Activated CD4-positive, alpha-beta memory T cell treated with anti-CD3 and anti-CD28 coated beads, Interleukin-2, amount 10 ng/mL, durations not matched to agents 7 days and 5 days (primary cell): ENCODE measurements at regions not wholly inside any gene's neighbourhood (a gene's known extent, or its start where the extent isn't known, plus 50 kb on each side); places are given as distances from the start of the nearest gene placed in this dataset.
"Not testable (repeated sequence)": the region's sequence is repeated elsewhere in the genome, so short reads cannot be mapped to it uniquely, and the experiment has no call there.

Source experiments
- CTCF ChIA-PET: fragments of 350-600 bp; sonication (Branson Sonifier 250); formaldehyde crosslinking; loops from one replicate; lab custom pipeline; 2021; ENCODE audit warnings: antibody characterized with exemption, inconsistent platforms; lab: Charles Lee
- POLR2A ChIA-PET: fragments of 350-600 bp; sonication (Branson Sonifier 250); formaldehyde crosslinking; loops from one replicate; lab custom pipeline; 2021; ENCODE audit warnings: antibody characterized with exemption; lab: Charles Lee
- DNase-seq: peaks from one replicate; pipeline ENCODE4 v3.0.0-alpha.2; 2020
- H3K27ac Mint-ChIP-seq: one replicate; pipeline ENCODE4 v1.8.0; 2021; ENCODE audit warnings: mild to moderate bottlenecking, mixed read lengths
- H3K27me3 Mint-ChIP-seq: one replicate; pipeline ENCODE4 v1.8.0; 2021; ENCODE audit warnings: mixed read lengths
- H3K36me3 Mint-ChIP-seq: one replicate; pipeline ENCODE4 v1.8.0; 2021; ENCODE audit warnings: low read depth, mixed read lengths
- H3K4me1 Mint-ChIP-seq: one replicate; pipeline ENCODE4 v1.8.0; 2021; ENCODE audit warnings: mixed read lengths
- H3K4me3 Mint-ChIP-seq: one replicate; pipeline ENCODE4 v1.8.0; 2021; ENCODE audit warnings: mild to moderate bottlenecking, mixed read lengths
- H3K9me3 Mint-ChIP-seq: one replicate; pipeline ENCODE4 v1.8.0; 2021; ENCODE audit warnings: mixed read lengths

GRCh38 chr12:40172879-40173278 lies 51.9 kb upstream of the LRRK2 start:
- H3K4me3 Mint-ChIP-seq, result no peak overlapping the region
- H3K27me3 Mint-ChIP-seq, result peaks cover 9% of the 10 kb centered on the region
- H3K36me3 Mint-ChIP-seq, result no peaks in the 10 kb centered on the region
- H3K27ac Mint-ChIP-seq, result no peak overlapping the region
- CTCF ChIA-PET, result no interaction called here
- H3K4me1 Mint-ChIP-seq, result peaks cover 16% of the 10 kb centered on the region
- no peaks in the 10 kb centered on the region for H3K9me3 Mint-ChIP-seq
- POLR2A ChIA-PET, result no interaction called here
- DNase-seq, result no peak

GRCh38 chr12:40171501-40171900 lies 53.3 kb upstream of the LRRK2 start:
- H3K4me3 Mint-ChIP-seq, result no peak overlapping the region
- CTCF ChIA-PET, result no interaction called here
- no peak for DNase-seq

GRCh38 chr12:40171066-40171465 lies 53.7 kb upstream of the LRRK2 start:
- Mint-ChIP-seq H3K27me3 (peaks cover 15% of the 10 kb centered on the region), H3K36me3 (no peaks in the 10 kb centered on the region), H3K4me3 (no peak overlapping the region), H3K27ac (no peak overlapping the region), H3K4me1 (peaks cover 16% of the 10 kb centered on the region), H3K9me3 (no peaks in the 10 kb centered on the region)
- CTCF ChIA-PET, result no interaction called here
- no peak for DNase-seq
- POLR2A ChIA-PET, result no interaction called here

More at GRCh38 chr12:40171501-40171900, 53.3 kb upstream of the LRRK2 start:
- H3K4me1 Mint-ChIP-seq, result peaks cover 16% of the 10 kb centered on the region
- H3K36me3 Mint-ChIP-seq, result no peaks in the 10 kb centered on the region
- no peak overlapping the region for H3K27ac Mint-ChIP-seq
- no peaks in the 10 kb centered on the region for H3K9me3 Mint-ChIP-seq
- H3K27me3 Mint-ChIP-seq, result peaks cover 10% of the 10 kb centered on the region
- POLR2A ChIA-PET, result no interaction called here

- Mint-ChIP-seq H3K27me3 (peaks cover 16% of the 10 kb centered on the region), H3K9me3 (no peaks in the 10 kb centered on the region), H3K4me1 (peaks cover 16% of the 10 kb centered on the region), H3K27ac (no peak overlapping the region), H3K4me3 (no peak overlapping the region), H3K36me3 (no peaks in the 10 kb centered on the region)
- POLR2A ChIA-PET, result no interaction called here
- CTCF ChIA-PET, result no interaction called here
- DNase-seq, result no peak
These were observed 54.2 kb upstream of the LRRK2 start for GRCh38 chr12:40170593-40170992.

GRCh38 chr12:40168868-40169267 lies 55.9 kb upstream of the LRRK2 start:
- Mint-ChIP-seq H3K9me3 (no peaks in the 10 kb centered on the region), H3K4me3 (no peak overlapping the region), H3K36me3 (no peaks in the 10 kb centered on the region), H3K27ac (peak overlapping the region; percentile 7), H3K27me3 (peaks cover 16% of the 10 kb centered on the region), H3K4me1 (peaks cover 16% of the 10 kb centered on the region)
- ChIA-PET CTCF (no interaction called here), POLR2A (no interaction called here)
- no peak for DNase-seq

GRCh38 chr12:40168419-40168818 lies 56.4 kb upstream of the LRRK2 start:
- H3K4me3 Mint-ChIP-seq, H3K27ac Mint-ChIP-seq, CTCF ChIA-PET, H3K36me3 Mint-ChIP-seq, DNase-seq, POLR2A ChIA-PET, H3K9me3 Mint-ChIP-seq: not testable (repeated sequence)
- Mint-ChIP-seq H3K27me3 (peaks cover 16% of the 10 kb centered on the region), H3K4me1 (peaks cover 16% of the 10 kb centered on the region)

GRCh38 chr12:40168001-40168400 lies 56.8 kb upstream of the LRRK2 start:
- Mint-ChIP-seq H3K27me3 (peaks cover 16% of the 10 kb centered on the region), H3K4me3 (no peak overlapping the region), H3K27ac (no peak overlapping the region), H3K36me3 (peaks cover 2% of the 10 kb centered on the region), H3K9me3 (peaks cover 4% of the 10 kb centered on the region), H3K4me1 (peaks cover 16% of the 10 kb centered on the region)
- ChIA-PET CTCF (no interaction called here), POLR2A (no interaction called here)
- DNase-seq, result no peak

- DNase-seq, result no peak
- H3K36me3 Mint-ChIP-seq, result peaks cover 2% of the 10 kb centered on the region
- H3K27me3 Mint-ChIP-seq, result peaks cover 11% of the 10 kb centered on the region
- H3K9me3 Mint-ChIP-seq, result peaks cover 9% of the 10 kb centered on the region
- POLR2A ChIA-PET, result no interaction called here
- H3K4me3 Mint-ChIP-seq, result no peak overlapping the region
- H3K4me1 Mint-ChIP-seq, result peaks cover 16% of the 10 kb centered on the region
- H3K27ac Mint-ChIP-seq, result no peak overlapping the region
- CTCF ChIA-PET, result interaction anchor here (1.2 kb wide), 1 partner anchor 10 kb away, joined by 3 read pairs; no protein-coding TSS in a partner anchor
These were observed 59.3 kb upstream of the SLC2A13 start for GRCh38 chr12:40165179-40165578.

GRCh38 chr12:40164034-40164433 lies 58.2 kb upstream of the SLC2A13 start:
- Mint-ChIP-seq H3K4me3 (no peak overlapping the region), H3K4me1 (peaks cover 11% of the 10 kb centered on the region), H3K36me3 (peaks cover 2% of the 10 kb centered on the region), H3K9me3 (peaks cover 9% of the 10 kb centered on the region), H3K27ac (no peak overlapping the region), H3K27me3 (peaks cover 12% of the 10 kb centered on the region)
- ChIA-PET POLR2A (no interaction called here), CTCF (no interaction called here)
- no peak for DNase-seq

GRCh38 chr12:40162033-40162432 lies 56.2 kb upstream of the SLC2A13 start:
- Mint-ChIP-seq H3K27ac (no peak overlapping the region), H3K4me3 (no peak overlapping the region), H3K4me1 (peaks cover 7% of the 10 kb centered on the region), H3K27me3 (peaks cover 16% of the 10 kb centered on the region), H3K9me3 (peaks cover 9% of the 10 kb centered on the region), H3K36me3 (peaks cover 2% of the 10 kb centered on the region)
- DNase-seq, result no peak
- ChIA-PET POLR2A (no interaction called here), CTCF (no interaction called here)

GRCh38 chr12:40158592-40159111 lies 52.8 kb upstream of the SLC2A13 start:
- DNase-seq, result no peak
- Mint-ChIP-seq H3K4me1 (peaks cover 7% of the 10 kb centered on the region), H3K27me3 (peaks cover 16% of the 10 kb centered on the region), H3K4me3 (no peak overlapping the region), H3K9me3 (peaks cover 9% of the 10 kb centered on the region), H3K36me3 (peaks cover 2% of the 10 kb centered on the region), H3K27ac (no peak overlapping the region)
- ChIA-PET CTCF (no interaction called here), POLR2A (no interaction called here)

- POLR2A ChIA-PET, result no interaction called here
- CTCF ChIA-PET, result no interaction called here
- Mint-ChIP-seq H3K36me3 (no peaks in the 10 kb centered on the region), H3K9me3 (peaks cover 3% of the 10 kb centered on the region), H3K27me3 (peaks cover 19% of the 10 kb centered on the region), H3K4me3 (no peak overlapping the region), H3K4me1 (peaks cover 7% of the 10 kb centered on the region), H3K27ac (no peak overlapping the region)
- DNase-seq, result no peak
These were observed 51.5 kb upstream of the SLC2A13 start for GRCh38 chr12:40157336-40157735.

- Mint-ChIP-seq H3K36me3 (no peaks in the 10 kb centered on the region), H3K4me3 (no peak overlapping the region), H3K9me3 (no peaks in the 10 kb centered on the region), H3K27me3 (peaks cover 21% of the 10 kb centered on the region), H3K4me1 (peaks cover 7% of the 10 kb centered on the region), H3K27ac (no peak overlapping the region)
- no peak for DNase-seq
- ChIA-PET POLR2A (no interaction called here), CTCF (no interaction called here)
These were observed 50.3 kb upstream of the SLC2A13 start for GRCh38 chr12:40156021-40156764.
